ENCODE measurements at regions not wholly inside any gene's neighbourhood (a gene's known extent, or its start where the extent isn't known, plus 50 kb on each side); places are given as distances from the start of the nearest gene placed in this dataset.
A peak's percentile ranks its signal among the peaks of the same experiment; 100 is the strongest.

- no peak for DNase-seq (ENCODE audit: low spot score)
These were observed 51.9 kb upstream of the IGSF9B start for GRCh38 chr11:134008634-134009071.

GRCh38 chr11:134013518-134013917, 55.4 kb upstream of the JAM3 start:
- no peak for DNase-seq (ENCODE audit: low spot score)

- no peak for DNase-seq (ENCODE audit: low spot score)
These were observed 54.4 kb upstream of the JAM3 start for GRCh38 chr11:134014511-134014910.

GRCh38 chr11:134015556-134015955, 53.3 kb upstream of the JAM3 start:
- peak; percentile 81 for DNase-seq (ENCODE audit: low spot score)

DNA sequence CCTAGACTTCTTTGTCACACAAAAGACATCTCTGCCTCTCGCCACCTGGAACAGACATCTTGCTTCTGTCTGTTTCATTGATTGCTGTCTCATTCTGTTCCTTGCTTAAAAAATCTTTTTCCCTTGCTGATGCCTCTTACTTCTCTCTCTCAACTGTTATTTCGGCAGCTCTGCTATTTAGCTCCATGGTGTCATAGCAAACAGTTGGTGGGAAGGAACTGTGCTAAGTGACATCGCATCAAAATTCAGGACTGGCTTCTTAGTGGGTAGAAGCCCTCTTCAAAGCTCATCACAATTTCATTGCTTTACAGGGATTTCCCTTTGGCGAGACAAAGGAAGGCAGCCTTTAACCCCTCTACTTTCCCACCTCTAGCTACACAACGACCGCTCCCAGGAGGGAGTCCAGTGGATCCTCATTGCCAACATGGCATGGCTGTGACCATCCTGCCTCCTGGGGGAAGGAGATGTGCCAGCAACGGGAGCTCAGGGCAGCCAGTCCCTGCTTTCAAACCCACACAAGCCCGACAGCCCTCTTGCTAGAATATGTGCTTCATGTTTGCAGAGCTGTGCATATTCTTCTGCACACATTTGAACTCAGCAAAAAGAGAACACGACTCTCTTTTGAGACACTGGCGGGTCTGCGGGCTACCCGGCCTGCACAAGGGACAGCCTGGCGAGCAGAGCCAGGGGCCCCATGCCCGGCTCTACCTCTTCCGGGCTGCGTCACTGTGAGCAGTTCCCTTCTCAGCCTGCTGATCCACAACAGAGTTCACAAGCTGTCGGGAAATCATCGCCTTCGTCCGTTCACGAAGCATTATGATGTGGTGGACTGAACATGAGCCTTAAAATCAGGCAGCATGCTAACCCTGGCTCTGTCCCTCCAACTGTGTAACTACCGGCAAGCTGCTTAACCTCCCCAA, 51.1 kb upstream of the JAM3 start:
- DNase-seq (ENCODE audit: low spot score), result no peak
